VCaP (cell line): ENCODE measurements at regions not wholly inside any gene's neighbourhood (a gene's known extent, or its start where the extent isn't known, plus 50 kb on each side); places are given as distances from the start of the nearest gene placed in this dataset.

Experiments
- H3K27ac ChIP-seq: fragments of 450-650 bp; 2 replicates; pipeline ENCODE4 v1.5.1; 2017
- CTCF ChIP-seq: fragments of 450-650 bp; conservative IDR thresholded peaks from 2 replicates; pipeline ENCODE4 v1.5.1; 2017; ENCODE audit warnings: mild to moderate bottlenecking, moderate library complexity

GRCh38 chr7:145216866-145217265 lies 381.0 kb upstream of the TPK1 start:
- H3K27ac ChIP-seq: no peak overlapping the region
- no peak for TF ChIP-seq CTCF

DNA sequence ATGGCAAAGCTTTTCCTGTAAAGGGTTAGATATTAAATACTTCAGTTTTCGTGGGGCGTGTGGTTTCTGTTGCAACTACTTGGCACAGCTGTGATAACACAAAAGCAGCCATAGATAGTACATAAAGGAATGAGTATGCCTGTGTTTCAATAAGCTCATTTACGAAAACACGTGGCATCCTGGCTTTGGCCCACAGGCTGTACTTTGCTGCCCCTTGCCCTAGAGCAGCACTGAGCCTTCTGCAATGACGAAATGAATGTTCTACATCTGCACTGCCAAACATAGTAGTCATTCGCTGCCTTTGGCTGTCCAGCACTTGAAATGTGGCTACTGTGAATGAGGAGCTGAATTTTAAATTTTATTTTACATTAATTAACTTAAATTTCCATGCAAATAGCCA lies 376.2 kb upstream of the TPK1 start:
- TF ChIP-seq CTCF: no peak
- no peak overlapping the region for H3K27ac ChIP-seq

GRCh38 chr7:145211211-145211610 lies 375.4 kb upstream of the TPK1 start:
- TF ChIP-seq CTCF: no peak
- no peak overlapping the region for H3K27ac ChIP-seq

DNA sequence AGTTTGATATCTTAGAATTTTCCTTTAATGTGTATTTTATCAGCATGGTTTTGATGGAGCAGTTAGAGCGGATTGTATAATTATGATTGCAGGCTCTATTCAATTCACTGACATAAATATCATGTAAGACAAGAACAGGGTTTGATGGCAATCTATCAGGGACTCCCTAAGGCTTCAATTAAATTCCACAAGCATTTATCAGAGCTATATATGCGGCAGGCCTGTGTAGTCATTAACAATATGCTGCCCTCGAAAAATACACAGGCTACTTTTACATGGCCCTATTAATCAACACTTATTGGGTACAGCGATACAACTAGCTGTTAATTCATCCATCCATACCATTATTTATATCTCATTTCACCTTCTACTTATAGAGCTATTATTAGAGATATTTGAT lies 358.1 kb upstream of the TPK1 start:
- no peak for TF ChIP-seq CTCF
- no peak overlapping the region for H3K27ac ChIP-seq

DNA sequence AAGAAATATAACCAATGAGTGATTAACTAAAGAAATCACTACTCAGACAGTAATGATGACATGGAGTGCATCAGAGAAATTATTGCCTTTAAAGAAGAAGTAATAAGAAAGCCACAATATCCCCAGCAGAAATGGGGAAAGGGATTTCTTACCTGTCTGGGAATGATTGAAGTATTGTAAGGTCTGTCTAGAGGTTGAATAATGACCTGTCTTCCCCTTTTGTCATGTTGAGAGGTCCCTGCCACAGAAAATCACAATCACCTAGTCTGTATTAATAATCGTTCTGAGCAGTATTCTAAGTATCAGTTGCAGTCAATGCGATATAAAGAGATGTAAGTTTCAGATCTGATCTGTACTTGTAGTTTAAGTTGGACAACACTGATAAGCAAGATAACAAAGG lies 349.1 kb upstream of the TPK1 start:
- no peak for TF ChIP-seq CTCF
- no peak overlapping the region for H3K27ac ChIP-seq

GRCh38 chr7:145183069-145183468 lies 347.2 kb upstream of the TPK1 start:
- H3K27ac ChIP-seq: no peak overlapping the region
- no peak for TF ChIP-seq CTCF

- no peak for TF ChIP-seq CTCF
- H3K27ac ChIP-seq: no peak overlapping the region
Observed at GRCh38 chr7:145175366-145175765, 339.5 kb upstream of the TPK1 start.

GRCh38 chr7:145169908-145170307 lies 334.1 kb upstream of the TPK1 start:
- no peak; the same call in 1 of the 2 replicates for TF ChIP-seq CTCF
- no peak overlapping the region for H3K27ac ChIP-seq
